DOHH2 (cell line): ENCODE measurements at regions not wholly inside any gene's neighbourhood (a gene's known extent, or its start where the extent isn't known, plus 50 kb on each side); places are given as distances from the start of the nearest gene placed in this dataset.

Source experiments
- CTCF ChIP-seq: fragments of 200-600 bp; sonication (generic); IDR thresholded peaks from one replicate; pipeline ENCODE4 v1.5.1; 2014; ENCODE audit warnings: antibody characterized with exemption, mild to moderate bottlenecking, low read depth, low read length; ENCODE audit not compliant: poor library complexity, severe bottlenecking
- EZH2phosphoT487 ChIP-seq: fragments of 200-600 bp; sonication (generic); IDR thresholded peaks from 2 replicates; pipeline ENCODE4 v1.6.1; 2017; ENCODE audit warnings: borderline replicate concordance, mild to moderate bottlenecking, antibody characterized with exemption, low read length, moderate library complexity, mixed read lengths

GRCh38 chr1:218827486-218827885, 346.2 kb upstream of the LYPLAL1 start:
- TF ChIP-seq CTCF: no peak
- no peak for TF ChIP-seq EZH2phosphoT487
